ENCODE measurements at regions not wholly inside any gene's neighbourhood (a gene's known extent, or its start where the extent isn't known, plus 50 kb on each side); places are given as distances from the start of the nearest gene placed in this dataset.

GRCh38 chr7:11910253-11910652 lies 78.3 kb upstream of the THSD7A start:
- Histone ChIP-seq H3K4me1 (ENCODE audit: control insufficient read depth, extremely low read depth, insufficient read depth, low read length) (no peaks in the 10 kb centered on the region), H3K4me3 (replicated peaks in 1 of 4; ENCODE audit: control extremely low read depth in 1 of 4, insufficient read depth in 1 of 4, low read depth in 3 of 4, low read length in 4 of 4) (no peak overlapping the region), H3K79me2 (ENCODE audit: control insufficient read depth, insufficient read depth, low read length) (no peaks in the 10 kb centered on the region), H3K36me3 (ENCODE audit: control insufficient read depth, insufficient read depth, low read length) (no peaks in the 10 kb centered on the region), H3K9me3 (ENCODE audit: control insufficient read depth, insufficient read depth, low read depth, low read length) (no peaks in the 10 kb centered on the region), H3K9ac (ENCODE audit: insufficient read depth, low read length) (no peak overlapping the region), H2AFZ (ENCODE audit: low read length) (no peak overlapping the region), H3K27ac (ENCODE audit: insufficient read depth, low read length) (no peak overlapping the region), H3K4me2 (ENCODE audit: extremely low read depth, insufficient read depth, low read length) (no peak overlapping the region), H4K20me1 (ENCODE audit: control insufficient read depth, extremely low read depth, insufficient read depth, low read length) (no peaks in the 10 kb centered on the region), H3K27me3 (ENCODE audit: control insufficient read depth, insufficient read depth, low read length) (no peaks in the 10 kb centered on the region)
- no peak for TF ChIP-seq CTCF (conservative IDR thresholded peaks at IDR 0.05 in 1 of 2, IDR thresholded peaks at IDR 0.05 in 1 of 2; ENCODE audit: low read depth in 1 of 2, low read length in 2 of 2)
- no peak for TF ChIP-seq EZH2 (IDR thresholded peaks at IDR 0.05; ENCODE audit: low read length, missing control alignments)
- no peak for DNase-seq (ENCODE audit: low read depth in 2 of 2)

GRCh38 chr7:11911900-11912299 lies 79.9 kb upstream of the THSD7A start:
- Histone ChIP-seq H3K79me2 (ENCODE audit: control insufficient read depth, insufficient read depth, low read length) (no peaks in the 10 kb centered on the region), H3K27ac (ENCODE audit: insufficient read depth, low read length) (no peak overlapping the region), H3K4me1 (ENCODE audit: control insufficient read depth, extremely low read depth, insufficient read depth, low read length) (no peaks in the 10 kb centered on the region), H3K27me3 (ENCODE audit: control insufficient read depth, insufficient read depth, low read length) (no peaks in the 10 kb centered on the region), H3K36me3 (ENCODE audit: control insufficient read depth, insufficient read depth, low read length) (no peaks in the 10 kb centered on the region), H2AFZ (ENCODE audit: low read length) (no peak overlapping the region), H4K20me1 (ENCODE audit: control insufficient read depth, extremely low read depth, insufficient read depth, low read length) (no peaks in the 10 kb centered on the region), H3K9ac (ENCODE audit: insufficient read depth, low read length) (no peak overlapping the region), H3K4me2 (ENCODE audit: extremely low read depth, insufficient read depth, low read length) (no peak overlapping the region), H3K9me3 (ENCODE audit: control insufficient read depth, insufficient read depth, low read depth, low read length) (no peaks in the 10 kb centered on the region), H3K4me3 (replicated peaks in 1 of 4; ENCODE audit: control extremely low read depth in 1 of 4, insufficient read depth in 1 of 4, low read depth in 3 of 4, low read length in 4 of 4) (no peak overlapping the region)
- DNase-seq (ENCODE audit: low read depth in 2 of 2): no peak
- TF ChIP-seq CTCF (conservative IDR thresholded peaks at IDR 0.05 in 1 of 2, IDR thresholded peaks at IDR 0.05 in 1 of 2; ENCODE audit: low read depth in 1 of 2, low read length in 2 of 2) (no peak), EZH2 (IDR thresholded peaks at IDR 0.05; ENCODE audit: low read length, missing control alignments) (no peak)

- no peak overlapping the region for H3K4me3 ChIP-seq (replicated peaks in 1 of 4; ENCODE audit: control extremely low read depth in 1 of 4, insufficient read depth in 1 of 4, low read depth in 3 of 4, low read length in 4 of 4)
- H3K27me3 ChIP-seq (ENCODE audit: control insufficient read depth, insufficient read depth, low read length): no peaks in the 10 kb centered on the region
- no peaks in the 10 kb centered on the region for H3K4me1 ChIP-seq (ENCODE audit: control insufficient read depth, extremely low read depth, insufficient read depth, low read length)
- DNase-seq (ENCODE audit: low read depth in 2 of 2): no peak
- no peak overlapping the region for H2AFZ ChIP-seq (ENCODE audit: low read length)
- no peaks in the 10 kb centered on the region for H3K36me3 ChIP-seq (ENCODE audit: control insufficient read depth, insufficient read depth, low read length)
- no peak overlapping the region for H3K4me2 ChIP-seq (ENCODE audit: extremely low read depth, insufficient read depth, low read length)
- TF ChIP-seq CTCF (conservative IDR thresholded peaks at IDR 0.05 in 1 of 2, IDR thresholded peaks at IDR 0.05 in 1 of 2; ENCODE audit: low read depth in 1 of 2, low read length in 2 of 2) (no peak), EZH2 (IDR thresholded peaks at IDR 0.05; ENCODE audit: low read length, missing control alignments) (no peak)
- H3K27ac ChIP-seq (ENCODE audit: insufficient read depth, low read length): no peak overlapping the region
- no peak overlapping the region for H3K9ac ChIP-seq (ENCODE audit: insufficient read depth, low read length)
- no peaks in the 10 kb centered on the region for H3K9me3 ChIP-seq (ENCODE audit: control insufficient read depth, insufficient read depth, low read depth, low read length)
- H4K20me1 ChIP-seq (ENCODE audit: control insufficient read depth, extremely low read depth, insufficient read depth, low read length): no peaks in the 10 kb centered on the region
- no peaks in the 10 kb centered on the region for H3K79me2 ChIP-seq (ENCODE audit: control insufficient read depth, insufficient read depth, low read length)
These were observed 82.6 kb upstream of the THSD7A start for GRCh38 chr7:11914645-11915044.

All from fibroblast of lung (primary cell).